ENCODE measurements at regions not wholly inside any gene's neighbourhood (a gene's known extent, or its start where the extent isn't known, plus 50 kb on each side); places are given as distances from the start of the nearest gene placed in this dataset.
A peak's percentile ranks its signal among the peaks of the same experiment; 100 is the strongest.
"Not testable (repeated sequence)": the region's sequence is repeated elsewhere in the genome, so short reads cannot be mapped to it uniquely, and the experiment has no call there.

DNA sequence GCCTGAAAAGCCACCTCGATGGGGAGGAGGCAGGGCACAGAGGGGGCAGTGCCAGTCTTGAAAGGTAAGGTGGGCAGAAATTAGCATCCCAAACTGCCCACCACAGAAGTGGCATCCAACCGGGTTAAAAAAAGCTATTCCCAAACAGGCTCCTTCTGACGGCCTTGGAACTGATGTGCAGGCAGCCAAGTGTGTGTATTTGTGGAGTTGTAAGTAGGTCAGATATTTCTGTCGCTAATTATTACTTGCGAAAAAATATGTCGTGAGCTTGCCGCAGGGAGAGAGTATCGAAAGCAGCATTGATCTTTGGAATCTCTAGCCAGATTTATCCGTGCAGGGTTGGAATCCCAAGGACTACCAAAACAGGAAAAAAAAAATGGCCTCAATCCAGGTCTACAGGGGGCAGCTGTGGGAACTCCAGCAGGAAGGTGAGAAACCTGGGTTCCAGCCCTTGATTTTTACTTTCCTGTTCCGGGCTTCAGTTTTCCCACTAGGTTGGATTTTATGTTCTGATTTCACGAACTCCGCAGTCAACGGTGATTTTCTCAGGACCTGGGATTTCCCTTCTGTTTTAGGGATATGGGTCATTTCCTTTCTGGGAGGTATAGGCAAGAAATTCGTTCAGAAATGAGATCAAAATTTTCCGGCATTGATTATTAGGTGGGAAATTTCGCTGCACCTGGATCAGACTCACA lies 200.8 kb downstream of the RGS3 start:
- no peak for DNase-seq (ENCODE audit: low read depth, low spot score)

GRCh38 chr9:113665064-113665463 lies 201.5 kb downstream of the RGS3 start:
- DNase-seq (ENCODE audit: low read depth, low spot score), result no peak

- no peak for DNase-seq (ENCODE audit: low read depth, low spot score)
These were observed 202.2 kb downstream of the RGS3 start for GRCh38 chr9:113665756-113666155.

GRCh38 chr9:113668061-113668460 lies 204.5 kb downstream of the RGS3 start:
- DNase-seq (ENCODE audit: low read depth, low spot score), result no peak

- DNase-seq (ENCODE audit: low read depth, low spot score), result no peak
These were observed 206.1 kb downstream of the RGS3 start for GRCh38 chr9:113669522-113670115.

DNA sequence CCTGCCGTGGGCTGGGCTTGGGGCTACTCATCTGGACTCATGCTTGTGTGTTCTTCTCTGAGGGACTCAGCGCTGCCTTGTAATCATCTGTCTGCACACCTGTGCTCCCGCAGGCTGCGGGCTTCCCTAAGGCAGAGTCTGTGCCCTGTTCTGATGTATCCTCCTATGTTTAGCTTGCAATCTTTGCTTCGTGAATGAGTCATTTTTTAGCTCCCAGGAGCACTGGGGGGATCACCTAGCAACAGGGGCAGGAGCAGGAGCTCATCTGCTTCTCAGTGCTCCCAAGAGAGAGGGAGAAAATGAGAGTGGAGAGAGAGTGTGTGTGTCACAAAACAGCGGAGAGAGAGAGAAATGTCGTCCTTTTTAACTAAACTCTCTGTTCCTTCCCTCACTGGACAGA lies 202.4 kb upstream of the ZNF618 start:
- DNase-seq (ENCODE audit: low read depth, low spot score), result no peak

GRCh38 chr9:113674436-113674835 lies 201.7 kb upstream of the ZNF618 start:
- DNase-seq (ENCODE audit: low read depth, low spot score), result no peak

GRCh38 chr9:113675475-113675941 lies 200.6 kb upstream of the ZNF618 start:
- DNase-seq (ENCODE audit: low read depth, low spot score), result no peak

DNA sequence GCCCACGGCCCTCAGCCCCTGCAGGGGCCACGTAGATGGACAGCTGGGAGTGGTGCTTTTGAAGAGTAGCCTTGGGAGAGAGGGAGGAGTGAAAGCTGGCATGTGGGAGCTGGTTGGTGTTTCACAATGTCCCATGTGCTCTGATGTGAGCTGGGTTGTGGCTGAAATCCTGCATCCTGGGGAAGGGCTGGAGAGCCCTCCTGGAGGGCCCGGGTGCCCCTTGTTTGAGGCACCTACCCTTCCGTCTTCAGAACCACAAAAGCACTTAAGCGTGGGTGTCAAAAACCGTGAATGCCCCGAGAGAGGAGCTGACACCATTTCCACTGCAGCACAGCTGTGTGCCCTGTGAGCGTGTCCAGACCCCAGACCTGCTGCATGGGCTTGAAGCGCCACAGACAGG lies 199.1 kb upstream of the ZNF618 start:
- no peak for DNase-seq (ENCODE audit: low read depth, low spot score)

DNA sequence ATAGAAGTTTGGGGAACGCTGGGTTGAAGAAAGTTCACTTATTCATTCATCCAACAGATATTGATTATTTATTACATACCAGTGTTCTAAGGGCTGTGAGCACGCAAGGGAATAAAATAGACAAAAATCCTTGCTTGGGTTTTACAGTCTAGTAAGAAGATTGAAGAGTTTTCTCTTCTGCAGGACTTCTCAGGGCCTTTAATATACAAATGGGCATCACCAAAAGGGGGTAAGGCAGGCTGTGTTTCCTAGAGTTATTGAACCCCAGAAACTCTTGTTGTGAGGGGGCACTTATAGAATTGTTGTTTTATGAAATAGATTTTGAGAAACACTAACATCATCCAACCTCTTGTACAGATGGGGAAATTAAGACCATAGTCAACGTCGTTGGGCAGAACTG lies 198.5 kb upstream of the ZNF618 start:
- DNase-seq (ENCODE audit: low read depth, low spot score), result no peak

- DNase-seq (ENCODE audit: low read depth, low spot score), result no peak
These were observed 197.8 kb upstream of the ZNF618 start for GRCh38 chr9:113678119-113678858.

DNA sequence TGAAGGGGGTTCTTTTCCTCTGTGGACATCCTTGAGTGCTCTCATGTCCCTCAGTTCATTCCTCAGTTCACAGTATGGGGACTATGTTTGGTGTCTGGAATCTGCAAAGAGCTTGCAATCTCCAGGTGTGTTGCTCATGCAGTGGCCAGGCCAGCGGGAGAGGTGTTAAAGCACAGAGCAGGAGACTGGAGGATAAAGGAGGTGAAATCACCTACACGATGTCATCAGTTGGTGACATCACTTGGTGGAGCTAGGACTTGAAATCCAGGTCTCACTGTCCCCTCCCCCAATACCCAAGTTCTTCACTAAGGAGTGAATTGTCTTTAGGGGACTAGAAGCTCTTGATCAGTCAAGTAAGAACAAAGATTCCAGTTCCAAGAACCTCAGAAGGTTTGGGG lies 197.3 kb upstream of the ZNF618 start:
- no peak for DNase-seq (ENCODE audit: low read depth, low spot score)

DNA sequence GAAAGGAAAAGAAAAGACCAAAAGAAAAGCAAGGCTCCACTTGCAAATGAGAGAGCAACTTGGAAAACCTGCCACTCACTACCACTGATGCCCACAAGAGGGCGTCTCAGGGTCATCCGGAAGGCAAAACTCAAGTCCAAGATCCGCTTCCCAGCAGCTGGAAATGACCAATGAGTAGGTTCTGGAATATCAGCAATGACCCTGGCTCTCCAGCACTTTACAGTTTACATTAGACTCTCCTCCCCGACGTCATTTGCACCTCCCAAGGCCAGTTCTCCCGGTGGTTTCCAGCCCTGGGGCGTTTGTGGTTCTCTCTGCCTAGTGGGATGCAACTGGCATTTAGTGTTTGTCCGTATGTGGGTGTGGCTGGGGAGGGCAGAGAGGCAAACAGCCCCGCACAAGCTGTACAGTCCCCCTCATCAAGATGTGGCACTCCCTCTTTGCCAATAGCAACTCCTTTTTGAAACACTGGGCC lies 193.8 kb upstream of the ZNF618 start:
- peak; percentile 72 for DNase-seq (ENCODE audit: low read depth, low spot score)

- not testable (repeated sequence) for DNase-seq (ENCODE audit: low read depth, low spot score)
These were observed 190.5 kb upstream of the ZNF618 start for GRCh38 chr9:113685636-113686035.

GRCh38 chr9:113687107-113687679 lies 188.9 kb upstream of the ZNF618 start:
- no peak for DNase-seq (ENCODE audit: low read depth, low spot score)

DNA sequence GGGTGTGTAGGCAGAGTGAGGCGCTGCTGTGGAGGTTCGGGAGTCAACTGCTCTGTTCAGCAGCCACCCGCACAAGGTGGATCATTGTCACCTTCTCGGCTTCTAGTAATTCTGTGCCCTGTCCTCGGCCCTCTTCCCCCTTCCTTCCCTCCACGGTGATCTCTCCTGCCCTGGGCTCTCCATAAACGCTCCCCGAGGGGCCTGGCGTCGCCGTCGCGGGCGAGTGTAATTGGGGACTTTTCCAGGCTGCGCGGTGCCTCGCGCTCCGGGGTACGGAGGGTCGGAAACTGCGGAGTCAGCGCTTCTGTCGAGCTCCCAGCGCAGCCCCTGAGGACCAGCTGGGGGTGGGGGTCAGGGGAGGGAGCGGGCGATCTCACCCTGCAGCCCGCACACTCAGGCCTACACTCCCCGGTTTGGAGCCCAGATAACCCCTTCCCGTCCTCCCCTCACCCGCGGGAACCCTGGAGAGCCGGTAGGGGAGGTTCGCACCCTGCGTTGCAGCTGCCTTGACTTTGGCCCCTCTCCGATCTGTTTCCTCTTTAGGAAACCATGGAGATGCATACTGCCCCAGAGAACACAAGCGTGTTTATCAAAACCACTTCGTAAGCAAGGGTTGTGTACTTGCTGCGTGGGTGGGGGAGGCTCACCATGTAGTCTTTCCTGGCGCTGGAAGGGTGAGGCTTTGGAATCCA lies 188.3 kb upstream of the ZNF618 start:
- DNase-seq (ENCODE audit: low read depth, low spot score), result no peak

DNA sequence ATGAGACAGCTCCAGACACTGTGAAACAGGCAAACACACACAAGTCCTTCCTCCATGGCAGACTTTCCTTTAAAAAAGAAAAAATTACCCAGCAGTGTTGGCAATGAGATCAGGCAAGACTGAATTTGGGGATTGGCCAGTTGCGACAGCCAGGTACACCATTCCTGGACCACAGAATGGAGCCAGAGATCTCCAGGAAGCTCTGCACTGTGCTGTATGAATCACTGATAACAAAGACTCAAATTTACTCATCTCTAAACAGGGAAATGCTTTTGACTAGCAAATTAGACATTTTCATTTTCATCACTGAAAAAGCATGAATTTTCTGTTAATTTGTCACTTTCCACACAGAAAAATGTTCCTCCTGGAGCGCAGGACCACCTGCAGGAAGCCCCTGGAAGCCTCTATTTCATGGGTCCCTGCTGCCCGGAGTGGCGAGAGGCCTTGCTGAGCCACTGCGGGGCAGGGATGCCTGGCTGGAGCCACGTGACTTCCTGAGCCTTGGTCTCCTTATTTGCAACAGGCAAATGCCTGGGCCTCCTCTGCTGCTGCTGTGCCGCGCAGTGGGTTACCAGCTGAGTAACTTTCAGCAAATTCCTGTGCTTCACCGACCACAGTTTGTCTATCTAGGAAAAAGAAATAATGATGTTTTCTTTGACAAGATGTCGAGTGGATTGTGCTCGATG lies 185.9 kb upstream of the ZNF618 start:
- peak; percentile 49 for DNase-seq (ENCODE audit: low read depth, low spot score)

DNA sequence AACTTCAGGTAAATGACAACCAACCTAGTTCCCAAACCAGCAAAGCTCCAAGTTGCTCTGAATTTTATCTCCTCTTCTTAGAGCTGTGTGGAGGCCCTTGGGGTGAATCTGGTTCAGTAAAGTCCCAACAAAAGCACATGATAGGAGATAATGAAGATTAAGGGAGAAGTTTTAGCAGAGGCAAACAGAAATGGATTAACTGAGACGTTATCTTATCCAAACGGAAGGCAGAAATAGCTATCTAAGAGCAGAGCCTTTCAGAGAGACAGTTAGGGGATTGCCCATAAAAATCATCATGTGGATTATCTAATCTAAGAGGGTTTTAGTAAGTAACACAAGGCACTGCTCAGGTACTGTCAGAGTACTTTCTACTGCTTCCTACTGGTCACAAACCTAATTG lies 183.9 kb upstream of the ZNF618 start:
- DNase-seq (ENCODE audit: low read depth, low spot score), result no peak

DNA sequence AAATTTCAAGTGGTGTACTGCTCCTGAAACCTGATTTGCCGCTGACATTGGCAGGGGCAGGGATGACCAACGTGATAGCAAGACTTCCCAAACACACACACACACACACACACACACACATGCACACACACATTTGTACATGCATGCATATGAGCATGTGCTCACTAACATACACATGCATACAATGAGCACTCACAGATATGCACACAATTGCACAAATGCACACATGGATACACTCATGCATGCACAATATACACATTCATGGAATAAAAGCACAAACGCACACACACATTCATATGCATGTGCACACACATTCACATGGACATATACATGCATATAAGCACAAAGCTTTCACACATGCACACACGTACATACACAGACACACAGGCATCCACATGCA lies 181.2 kb upstream of the ZNF618 start:
- no peak for DNase-seq (ENCODE audit: low read depth, low spot score)

GRCh38 chr9:113695440-113695851 lies 180.7 kb upstream of the ZNF618 start:
- DNase-seq (ENCODE audit: low read depth, low spot score), result no peak

DNA sequence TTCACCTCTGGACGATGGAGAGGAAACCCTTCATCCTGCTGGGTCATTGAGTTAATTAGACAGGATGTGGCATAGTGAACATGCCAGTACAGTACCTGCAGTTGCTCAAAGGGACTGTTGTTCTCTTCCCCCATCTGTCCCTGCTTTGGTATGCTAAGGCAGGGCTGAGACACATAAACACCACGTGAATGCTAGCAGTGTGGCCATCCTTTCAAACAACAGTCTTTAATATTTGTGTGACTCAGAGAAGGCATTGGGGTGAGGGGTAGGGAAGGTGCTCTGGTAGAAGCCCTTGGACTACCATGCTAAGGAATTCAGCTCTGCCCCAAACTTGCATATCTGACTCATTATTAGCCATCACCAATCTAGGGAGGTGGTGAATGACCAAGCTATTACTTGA lies 180.2 kb upstream of the ZNF618 start:
- DNase-seq (ENCODE audit: low read depth, low spot score), result no peak

All from smooth muscle cell of the brain vasculature (primary cell).